ENCODE measurements at regions not wholly inside any gene's neighbourhood (a gene's known extent, or its start where the extent isn't known, plus 50 kb on each side); places are given as distances from the start of the nearest gene placed in this dataset.

DNA sequence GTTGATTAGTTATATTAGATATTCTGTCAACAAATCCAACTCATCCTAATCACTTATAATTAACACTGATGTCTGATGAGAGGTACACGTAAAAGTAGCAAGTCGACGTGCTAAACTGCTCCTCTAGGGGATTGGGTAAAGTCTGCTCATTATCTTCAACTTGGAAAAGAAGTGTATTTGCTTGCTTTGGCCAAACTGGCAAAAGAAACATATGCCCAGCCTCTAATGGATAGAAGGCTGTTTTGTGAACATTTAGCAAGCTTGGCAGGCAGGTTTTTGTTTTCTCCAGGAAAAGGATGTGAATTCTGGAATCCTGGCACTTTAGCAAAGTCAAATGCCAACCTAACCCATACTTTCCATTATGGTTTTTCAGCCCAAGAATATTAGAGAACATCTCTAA, 264.8 kb downstream of the TBL1XR1 start:
- DNase-seq, result no peak

DNA sequence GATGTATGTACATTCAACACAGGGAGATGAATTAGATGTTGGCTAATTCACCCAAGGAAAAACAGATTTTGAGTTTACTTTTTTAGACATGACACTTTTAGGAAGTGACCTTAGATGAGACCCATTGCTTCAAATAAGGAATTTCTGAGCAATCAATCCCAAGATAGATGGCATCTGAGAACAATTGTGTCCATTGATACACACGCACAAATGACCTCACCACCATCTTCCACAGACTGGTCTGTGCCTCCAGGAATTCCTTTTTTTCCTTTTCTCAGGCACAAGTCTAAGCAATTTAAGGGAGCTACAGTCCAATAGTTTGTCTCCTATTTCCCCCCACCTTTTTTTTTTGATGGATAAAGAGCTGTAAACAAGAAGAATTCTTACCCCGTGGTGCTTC, 265.3 kb downstream of the TBL1XR1 start:
- no peak for DNase-seq

DNA sequence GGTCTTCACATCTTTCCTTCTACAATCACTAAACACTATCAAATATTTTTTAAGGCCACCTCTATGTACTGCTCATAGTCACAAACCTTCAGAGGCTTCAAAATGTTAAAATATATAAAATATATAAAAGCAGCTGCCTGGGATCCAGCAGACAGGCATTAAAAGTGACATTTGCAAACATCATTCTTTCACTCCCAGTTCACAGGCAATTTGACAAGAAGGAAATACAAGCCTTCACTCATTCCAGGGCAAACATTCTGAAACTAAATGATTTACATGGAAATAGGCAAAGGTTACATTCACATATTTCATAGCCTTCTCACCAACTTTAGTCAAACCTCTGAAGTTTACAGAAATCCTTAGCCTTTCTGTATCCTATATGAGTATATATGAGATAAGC, 266.3 kb downstream of the TBL1XR1 start:
- no peak for DNase-seq

DNA sequence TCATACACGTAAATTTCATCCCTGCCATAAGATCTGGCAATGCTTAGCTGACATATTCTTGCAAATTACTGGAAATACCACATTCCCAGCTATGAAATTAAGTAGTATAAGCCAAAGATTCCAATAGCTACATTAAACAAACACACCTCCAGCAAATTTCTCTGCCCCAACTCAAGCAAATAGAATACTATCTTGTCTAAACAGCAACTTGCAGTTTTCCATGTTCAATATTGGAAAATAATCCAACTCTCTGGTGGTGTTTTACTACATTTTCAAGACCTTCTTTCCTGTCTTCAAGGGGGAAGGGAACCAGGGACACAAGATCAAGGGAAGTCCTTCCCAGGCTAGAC, 268.7 kb downstream of the TBL1XR1 start:
- no peak for DNase-seq

DNA sequence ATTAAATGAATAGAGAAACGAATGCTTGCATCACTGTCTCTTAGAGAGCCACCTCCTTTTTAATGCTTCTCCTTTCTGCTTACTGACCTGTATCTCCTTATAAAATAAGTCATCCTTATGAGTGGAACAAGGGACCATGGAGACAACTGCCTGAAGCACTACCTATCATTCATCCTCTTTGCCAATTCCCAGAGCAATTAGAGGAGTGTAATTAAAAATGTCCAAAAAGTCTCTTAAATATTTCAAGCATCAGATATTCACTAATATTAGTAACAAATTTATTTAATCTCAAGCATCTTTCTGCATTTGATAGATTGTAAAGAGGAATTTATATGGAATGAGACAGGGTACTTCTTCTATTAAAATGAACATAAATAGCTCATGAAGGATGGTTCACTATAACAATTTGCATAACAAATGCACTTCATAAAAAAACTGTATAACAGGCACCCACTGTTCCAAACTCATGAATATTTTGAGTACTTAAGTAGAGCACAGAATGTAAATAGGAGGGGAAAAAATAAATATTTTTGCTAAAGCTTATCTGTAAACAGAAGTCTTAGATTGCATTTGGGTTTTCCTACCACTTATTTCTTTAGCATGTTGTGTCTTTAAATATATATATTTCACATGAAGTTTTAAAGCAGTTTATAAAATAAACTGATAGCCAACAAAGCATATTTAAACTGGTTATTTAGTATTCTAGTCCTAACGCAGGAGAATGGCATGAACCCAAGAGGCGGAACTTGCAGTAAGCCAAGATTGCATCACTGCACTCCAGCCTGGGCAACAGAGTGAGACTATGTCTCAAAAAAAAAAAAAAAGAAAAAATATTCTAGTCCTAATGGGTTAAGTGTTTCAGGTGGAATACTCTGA, 269.3 kb downstream of the TBL1XR1 start:
- no peak for DNase-seq

DNA sequence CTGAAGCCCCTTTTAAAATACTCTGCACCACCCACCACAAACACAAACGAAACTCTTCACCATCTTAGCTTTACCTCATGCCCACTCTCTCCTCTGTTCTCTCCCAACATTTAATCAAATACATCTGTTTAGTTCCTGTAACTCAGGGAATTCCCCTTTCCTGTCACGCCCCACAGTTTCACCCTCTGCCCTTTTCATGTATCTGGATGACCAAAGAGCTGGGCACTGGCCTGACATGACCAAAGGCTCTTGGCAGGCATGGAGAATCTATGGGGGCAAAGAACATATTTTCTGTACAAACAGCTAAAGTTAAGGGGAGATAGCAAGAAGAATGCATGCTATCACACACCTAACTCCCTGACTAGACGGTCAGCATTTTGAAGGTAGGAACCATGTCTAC, 270.0 kb downstream of the TBL1XR1 start:
- DNase-seq, result no peak

DNA sequence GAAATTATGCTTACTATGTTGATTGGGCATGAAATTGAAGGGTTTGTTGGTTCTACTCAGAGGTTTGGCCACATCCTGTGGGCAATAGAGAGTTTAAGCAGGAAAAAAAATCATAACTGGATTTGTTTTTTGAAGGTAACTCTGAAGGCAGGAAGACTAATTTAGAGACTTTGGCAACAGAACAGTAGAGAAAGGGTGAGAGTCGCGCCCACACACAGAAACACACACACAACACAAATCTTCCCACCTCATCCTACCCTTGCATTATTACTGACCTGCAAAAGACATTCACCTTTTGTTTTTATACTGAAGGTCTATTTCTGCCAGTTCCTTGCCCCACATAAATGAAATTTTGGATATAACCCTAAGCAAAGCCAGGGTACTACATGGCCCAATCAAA, 270.6 kb downstream of the TBL1XR1 start:
- no peak for DNase-seq

DNA sequence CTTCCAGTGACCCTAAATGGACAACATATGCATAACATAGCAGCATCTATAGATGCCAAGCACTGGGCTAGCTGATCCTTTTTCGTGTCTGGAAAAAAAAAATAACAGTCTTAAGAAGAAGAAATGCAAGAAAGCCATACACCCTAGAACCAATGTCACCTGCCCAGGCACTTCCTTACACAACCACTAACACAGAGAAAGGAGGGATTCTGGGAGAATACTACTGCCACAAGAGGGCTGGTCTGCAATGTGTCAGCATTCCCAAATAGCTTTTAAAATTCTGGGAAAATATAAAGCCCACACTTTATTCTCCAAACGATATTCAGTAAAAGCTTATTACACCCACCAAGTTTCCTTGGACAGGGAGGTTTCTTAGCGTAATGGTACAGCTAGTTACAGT, 271.2 kb downstream of the TBL1XR1 start:
- DNase-seq, result no peak

DNA sequence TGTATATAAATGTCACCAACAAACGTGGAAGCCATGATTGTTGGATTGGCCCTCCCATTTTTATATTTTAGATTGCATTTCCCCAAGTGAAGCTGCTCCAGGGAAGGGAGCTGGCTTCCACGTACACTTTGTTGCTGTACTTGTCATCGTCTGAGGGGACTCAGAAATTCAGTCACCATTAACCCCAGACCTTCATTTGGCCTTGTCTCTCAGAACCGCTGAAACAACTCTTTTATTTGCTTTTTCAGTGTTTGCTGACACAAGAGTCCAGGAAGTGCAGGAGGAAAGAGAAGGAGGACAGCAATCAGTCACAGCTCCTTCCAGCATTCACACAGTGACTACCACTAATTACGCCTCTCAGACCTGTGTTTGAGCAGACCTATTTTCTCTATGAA, 276.5 kb downstream of the TBL1XR1 start:
- DNase-seq, result no peak

DNA sequence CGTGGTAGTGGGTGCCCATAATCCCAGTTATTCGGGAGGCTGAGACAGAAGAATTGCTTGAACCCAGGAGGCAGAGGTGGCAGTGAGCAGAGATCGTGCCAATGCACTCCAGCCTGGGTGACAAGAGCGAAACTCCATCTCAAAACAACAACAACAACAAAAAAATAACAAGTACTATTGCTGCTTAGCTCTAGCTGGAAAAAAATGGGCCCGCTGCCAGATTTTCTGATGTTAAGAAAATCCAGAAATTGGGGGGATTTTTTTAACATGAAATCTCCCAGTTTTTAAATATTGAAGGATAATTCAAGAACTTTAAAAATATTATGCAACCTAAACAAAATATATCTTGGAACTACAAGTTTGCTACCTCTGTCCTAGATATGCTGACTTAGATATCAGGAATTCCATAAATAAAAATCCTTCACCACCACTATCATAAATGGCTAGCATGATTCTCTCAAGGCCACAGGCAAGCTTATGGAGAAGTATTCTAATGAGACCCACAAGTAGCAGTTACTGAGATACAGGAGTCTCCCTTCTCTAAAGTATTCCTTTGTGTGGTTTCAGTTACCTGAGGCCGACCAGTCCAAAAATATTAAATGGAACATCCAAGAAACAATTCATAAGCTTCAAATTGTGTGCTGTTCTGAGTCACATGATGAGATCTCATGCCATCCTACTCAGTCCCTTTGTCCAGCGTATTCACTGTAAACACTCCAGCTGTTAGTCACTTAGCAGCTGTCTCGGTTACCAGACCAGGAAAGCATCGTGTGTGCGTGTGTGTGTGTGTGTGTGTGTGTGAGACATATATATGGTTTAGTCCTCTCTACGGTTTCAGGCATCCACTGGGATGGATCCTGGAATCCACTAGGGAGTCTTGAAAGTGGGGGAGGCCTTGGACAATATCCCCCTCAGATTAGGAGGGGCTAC, 277.2 kb downstream of the TBL1XR1 start:
- DNase-seq, result peak; percentile 40

DNA sequence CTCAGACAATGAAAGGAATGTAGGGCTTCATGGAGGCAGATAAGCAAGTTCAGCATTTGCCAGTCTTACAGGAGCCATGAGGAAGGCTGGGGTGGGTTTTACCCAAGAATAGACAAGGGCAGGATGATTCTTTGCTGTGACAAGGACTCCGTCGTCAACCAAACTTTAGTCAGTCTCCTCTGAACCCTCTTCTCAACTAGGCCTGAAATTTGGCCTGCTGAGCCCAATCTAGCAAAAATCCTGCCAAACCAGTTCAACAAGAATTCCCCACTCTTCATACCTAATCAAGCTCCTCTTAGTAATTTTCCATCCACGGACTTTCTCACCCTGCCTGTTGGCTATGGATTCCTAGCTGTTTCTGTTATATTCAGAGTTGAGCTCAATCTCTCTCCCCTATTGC, 280.5 kb downstream of the TBL1XR1 start:
- no peak for DNase-seq

DNA sequence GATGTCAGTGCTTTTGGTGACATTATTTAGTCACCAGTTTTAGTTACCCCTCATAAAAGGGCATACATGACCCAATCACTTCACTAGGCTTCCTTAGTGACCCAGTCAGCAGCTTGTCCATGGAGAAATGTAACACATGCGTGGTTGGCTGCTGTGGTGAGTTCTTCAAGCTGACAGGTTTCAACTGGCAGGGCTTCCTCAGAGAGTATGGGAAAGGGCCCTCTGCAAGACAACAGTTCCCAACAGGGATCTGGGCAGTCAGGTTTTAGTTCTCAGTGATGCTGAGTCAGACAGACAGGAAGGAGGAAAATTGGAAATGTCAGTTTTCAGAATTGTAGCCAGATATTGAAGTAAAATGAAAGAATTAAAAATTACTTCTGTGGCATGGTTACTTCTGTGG, 282.5 kb downstream of the TBL1XR1 start:
- no peak for DNase-seq

DNA sequence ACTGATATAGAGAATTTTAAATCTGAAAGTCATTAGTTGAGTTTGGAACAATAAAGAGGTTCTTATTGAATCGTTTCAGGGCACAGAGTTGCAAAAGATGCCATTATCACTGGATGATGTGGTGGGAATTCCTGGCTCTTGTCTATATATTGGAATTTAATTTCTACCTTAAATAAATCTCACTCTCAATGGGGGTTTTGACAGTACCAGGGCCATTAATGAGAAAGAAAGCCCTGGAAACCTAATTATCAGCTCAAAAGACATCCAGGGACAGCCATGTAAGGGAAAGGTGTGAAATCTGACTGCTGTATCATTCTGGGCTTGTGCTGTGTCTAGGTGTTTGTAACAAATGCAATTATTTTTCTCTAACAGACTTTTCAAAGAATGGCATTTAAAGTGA, 285.7 kb downstream of the TBL1XR1 start:
- no peak for DNase-seq

DNA sequence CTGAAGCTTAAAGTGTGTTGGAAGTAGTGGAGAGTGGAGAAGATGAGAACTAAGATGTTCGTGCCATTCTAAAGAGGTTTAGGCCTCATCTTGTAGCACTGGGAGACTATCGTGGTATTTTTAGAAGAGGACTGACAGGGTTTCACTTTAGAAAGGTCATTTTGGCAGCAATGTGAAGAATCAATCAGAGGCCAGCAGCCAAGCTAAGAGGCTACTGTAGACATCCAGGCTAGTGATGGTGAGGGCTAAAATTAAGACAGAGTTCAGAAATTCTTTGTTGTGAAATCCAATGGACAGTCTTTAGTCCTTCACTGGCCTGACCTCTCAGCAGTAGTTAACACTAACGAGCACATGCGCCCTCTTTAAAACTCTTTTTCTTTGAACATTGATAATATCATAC, 288.2 kb downstream of the TBL1XR1 start:
- no peak for DNase-seq

DNA sequence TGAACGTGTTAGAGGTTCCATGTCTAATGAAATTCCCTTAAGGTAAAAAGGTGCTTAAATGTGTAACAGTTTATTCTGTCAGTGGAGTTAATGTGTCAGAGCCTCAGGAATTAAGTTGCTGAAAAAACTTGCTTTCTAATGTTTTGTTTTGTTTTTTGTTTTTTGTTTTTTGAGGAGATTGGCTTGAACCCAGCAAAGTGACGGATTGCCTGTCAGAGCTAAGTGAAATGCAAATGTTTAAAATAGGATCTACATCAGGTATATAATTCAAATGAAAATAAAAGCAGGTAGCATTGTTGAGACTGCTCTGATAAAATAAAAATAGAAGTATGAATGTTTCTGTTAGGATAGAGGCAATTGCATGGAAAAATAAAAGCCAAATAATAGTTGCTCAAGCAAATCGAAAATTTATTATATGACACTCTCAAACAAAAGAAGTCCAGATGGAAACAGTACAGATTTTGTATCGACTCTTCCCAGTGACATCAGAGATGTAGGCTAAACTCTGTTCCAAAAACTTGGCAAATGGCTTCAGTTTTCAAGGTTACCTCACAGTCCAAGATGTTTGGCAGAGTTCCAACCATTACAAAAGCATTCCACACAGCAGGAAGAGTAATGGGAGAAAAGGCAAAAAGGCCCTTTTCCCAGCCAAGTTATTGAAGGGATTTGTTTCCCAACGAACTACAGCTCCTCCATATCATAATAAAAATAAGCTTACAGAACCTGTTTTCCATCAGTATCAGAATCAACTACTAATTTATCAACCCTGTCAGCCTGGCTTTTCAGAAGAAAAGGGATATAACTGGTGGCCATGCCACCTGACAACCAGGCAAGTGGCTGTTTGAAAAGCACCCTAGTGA, 291.0 kb downstream of the TBL1XR1 start:
- DNase-seq, result peak; percentile 85

DNA sequence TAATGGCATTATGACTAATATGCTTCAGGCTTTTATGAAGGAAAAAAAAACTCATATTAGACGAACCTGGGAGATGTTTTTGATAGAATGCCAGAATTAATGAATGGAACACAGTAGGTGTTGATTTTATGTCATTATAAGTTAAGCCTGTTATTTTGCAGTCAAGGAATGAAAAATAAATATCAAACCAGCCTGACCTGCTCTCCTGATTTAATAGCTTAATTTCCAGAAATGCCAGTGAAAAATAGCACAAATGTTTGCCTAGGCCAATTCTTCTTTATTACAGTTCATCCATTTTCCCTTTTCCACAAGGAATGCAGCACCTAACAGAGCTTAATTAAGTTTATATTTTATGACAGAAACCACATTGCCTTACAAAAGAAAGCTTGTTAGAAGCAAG, 292.0 kb downstream of the TBL1XR1 start:
- no peak for DNase-seq

DNA sequence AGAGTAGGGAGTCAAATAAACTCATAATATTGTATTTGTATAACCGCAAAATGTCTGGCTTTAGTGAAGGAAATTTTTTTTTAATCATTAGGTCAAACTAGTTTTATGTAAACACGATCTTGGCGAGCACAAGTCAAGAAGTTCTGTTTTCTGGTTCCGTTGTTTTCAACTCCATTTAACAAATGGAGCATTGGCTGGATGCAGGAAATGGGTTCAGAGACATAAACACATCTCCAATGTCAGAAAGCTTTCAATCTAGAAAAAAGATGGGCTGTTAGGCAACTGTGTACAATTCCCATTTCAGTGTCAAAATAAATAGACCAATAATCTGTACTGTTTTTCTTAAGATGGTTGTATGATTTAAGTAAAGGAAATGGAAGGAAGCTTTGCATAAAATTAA, 292.8 kb downstream of the TBL1XR1 start:
- DNase-seq, result no peak

DNA sequence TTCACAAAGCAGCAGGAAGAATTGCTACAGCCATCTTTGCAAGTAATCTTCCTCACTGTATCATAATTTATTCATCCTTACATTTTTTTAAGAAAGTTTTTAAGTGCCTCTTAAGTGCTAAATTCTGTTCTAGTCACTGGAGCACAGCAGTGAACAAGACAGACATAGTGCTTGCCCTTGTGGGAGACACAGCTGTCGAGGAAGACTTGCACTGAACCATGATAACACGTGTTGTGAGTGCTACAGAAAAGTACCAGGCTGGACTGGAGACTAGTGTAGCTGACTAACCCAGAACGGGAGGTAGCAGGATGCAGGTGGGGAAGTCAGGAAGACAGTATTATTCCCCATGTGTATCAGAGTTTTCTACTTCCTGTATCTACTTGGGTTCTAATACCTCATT, 300.6 kb downstream of the TBL1XR1 start:
- no peak for DNase-seq

DNA sequence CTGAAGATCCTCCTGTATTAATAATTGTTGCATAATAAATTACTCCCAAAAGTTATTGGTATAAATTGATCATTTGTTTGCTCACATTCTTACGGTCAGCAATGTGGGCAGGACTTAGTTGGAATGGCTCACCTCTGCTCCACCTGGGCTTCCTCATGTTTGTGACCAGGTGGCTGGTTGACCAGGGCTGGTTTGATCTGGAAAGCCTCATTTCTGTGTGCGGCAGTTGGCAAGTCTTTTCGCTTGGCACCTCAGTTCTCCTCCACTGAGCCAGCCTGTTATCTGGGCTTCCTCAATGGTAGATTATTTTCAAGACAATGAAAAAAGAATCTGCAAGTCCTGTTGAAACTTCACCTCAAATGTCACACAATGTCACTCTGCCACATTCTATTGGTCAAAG, 301.1 kb downstream of the TBL1XR1 start:
- DNase-seq, result no peak

DNA sequence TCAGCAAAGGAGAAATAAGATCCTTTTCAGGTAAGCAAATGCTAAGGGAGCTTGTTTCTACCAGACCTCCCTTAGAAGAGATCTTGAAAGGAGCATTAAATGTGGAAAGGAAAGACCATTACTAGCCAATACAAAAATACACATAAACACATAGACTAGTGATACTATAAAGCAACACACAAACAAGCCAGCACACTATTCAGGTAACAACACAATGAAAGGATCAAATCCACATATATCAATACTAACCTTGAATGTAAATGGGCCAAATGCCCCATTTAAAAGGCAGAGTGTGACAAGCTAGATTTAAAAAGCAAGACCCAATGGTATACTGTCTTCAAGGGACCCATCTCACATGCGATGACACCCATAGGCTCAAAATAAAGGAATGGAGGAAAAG, 317.6 kb downstream of the TBL1XR1 start:
- no peak for DNase-seq

DNA sequence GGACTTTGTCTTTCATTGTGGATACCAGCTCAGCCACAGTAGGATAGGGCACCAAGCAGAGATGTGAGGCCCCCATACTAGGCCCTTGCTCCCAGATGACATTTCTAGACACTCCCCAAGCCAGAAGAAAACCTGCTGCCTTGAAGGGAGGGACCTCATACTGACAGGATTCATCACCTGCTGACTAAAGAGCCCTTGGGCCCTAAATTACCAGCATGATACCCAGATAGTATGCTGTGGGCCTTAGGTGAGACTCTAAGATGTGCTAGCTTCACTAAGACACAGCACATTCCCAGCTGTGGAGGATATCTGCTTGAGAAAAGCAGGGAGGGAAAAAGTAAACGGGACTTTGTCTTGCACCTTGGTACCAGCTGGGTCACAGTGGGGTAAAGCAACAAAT, 324.0 kb downstream of the TBL1XR1 start:
- DNase-seq, result no peak

DNA sequence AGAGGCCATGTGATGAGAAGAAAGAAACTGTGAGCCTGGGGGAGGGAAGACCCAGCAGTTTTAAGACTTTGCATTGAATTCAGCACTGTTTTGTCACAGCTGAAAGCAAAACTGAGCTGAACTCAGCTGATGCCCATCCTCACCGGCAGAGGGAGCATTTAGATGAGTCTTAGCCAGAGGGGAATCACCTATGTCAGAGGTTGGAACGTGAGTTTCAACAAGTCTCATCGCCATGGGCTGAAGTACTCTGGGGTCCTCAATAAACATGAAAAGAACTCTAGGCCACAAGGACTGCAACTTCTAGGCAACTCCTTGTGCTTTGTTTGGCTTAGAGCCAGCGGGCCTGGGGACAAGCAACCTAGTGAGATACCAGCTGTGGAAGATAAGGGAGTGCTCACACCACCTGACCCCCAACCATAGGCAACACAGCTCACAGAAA, 324.5 kb downstream of the TBL1XR1 start:
- DNase-seq, result peak; percentile 19

DNA sequence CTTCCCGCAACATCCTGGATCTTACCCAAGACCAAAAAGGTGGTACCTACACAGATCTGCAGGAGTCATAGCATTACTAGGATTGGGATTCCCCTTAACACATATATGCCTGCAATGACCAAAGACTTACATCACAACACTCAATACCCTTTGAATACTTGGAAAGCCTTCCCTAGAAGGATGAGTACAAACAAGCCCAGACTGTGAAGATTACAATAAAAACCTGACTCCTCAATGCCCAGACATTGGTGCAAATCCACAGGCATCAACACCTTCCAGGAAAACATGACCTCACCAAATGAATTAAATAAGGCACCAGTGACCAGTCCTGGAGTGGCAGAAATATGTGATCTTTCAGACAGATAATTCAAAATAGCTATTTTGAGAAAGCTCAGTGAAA, 326.8 kb downstream of the TBL1XR1 start:
- DNase-seq, result no peak
